ENCODE measurements at regions not wholly inside any gene's neighbourhood (a gene's known extent, or its start where the extent isn't known, plus 50 kb on each side); places are given as distances from the start of the nearest gene placed in this dataset.

GRCh38 chr2:41662461-41662860 lies 385.4 kb upstream of the PKDCC start:
- Histone ChIP-seq H3K36me3 (no peaks in the 10 kb centered on the region), H3K9me3 (no peaks in the 10 kb centered on the region), H3K27me3 (no peaks in the 10 kb centered on the region), H3K27ac (no peak overlapping the region), H3K4me3 (ENCODE audit: low read depth in 1 of 2, low read length in 1 of 2) (no peak overlapping the region), H3K4me1 (ENCODE audit: control insufficient read depth in 1 of 2, insufficient read depth in 1 of 2, low read depth in 1 of 2, low read length in 1 of 2) (no peaks in the 10 kb centered on the region)
- TF ChIP-seq CTCF (IDR thresholded peaks at IDR 0.05) = no peak

DNA sequence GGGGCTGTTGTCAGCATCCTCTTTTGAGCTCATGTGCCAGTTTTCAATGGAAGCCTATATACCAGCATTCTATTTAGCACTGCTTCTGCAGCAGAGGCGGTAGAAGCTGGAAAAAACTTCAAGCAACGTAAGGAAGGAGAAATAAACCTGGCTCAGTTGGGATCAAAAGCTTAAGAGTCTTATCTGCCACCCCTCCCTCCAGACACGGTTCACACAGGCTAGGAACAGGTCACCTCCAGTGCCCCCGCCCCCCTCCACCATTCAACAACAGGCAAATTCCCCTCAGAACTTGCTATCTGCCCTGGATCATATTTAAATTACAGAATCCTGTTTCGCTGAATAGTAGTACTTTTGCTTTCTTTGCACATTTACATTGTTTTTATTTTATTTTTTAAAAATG lies 384.8 kb upstream of the PKDCC start:
- Histone ChIP-seq H3K4me1 (ENCODE audit: control insufficient read depth in 1 of 2, insufficient read depth in 1 of 2, low read depth in 1 of 2, low read length in 1 of 2) (no peaks in the 10 kb centered on the region), H3K27ac (no peak overlapping the region), H3K9me3 (no peaks in the 10 kb centered on the region), H3K4me3 (ENCODE audit: low read depth in 1 of 2, low read length in 1 of 2) (no peak overlapping the region), H3K27me3 (no peaks in the 10 kb centered on the region), H3K36me3 (no peaks in the 10 kb centered on the region)
- TF ChIP-seq CTCF (IDR thresholded peaks at IDR 0.05) = no peak

- Histone ChIP-seq H3K4me3 (ENCODE audit: low read depth in 1 of 2, low read length in 1 of 2) (no peak overlapping the region), H3K36me3 (no peaks in the 10 kb centered on the region), H3K4me1 (ENCODE audit: control insufficient read depth in 1 of 2, insufficient read depth in 1 of 2, low read depth in 1 of 2, low read length in 1 of 2) (peaks cover 0 to 6% of the 10 kb centered on the region in 2 experiments), H3K27ac (no peak overlapping the region), H3K27me3 (no peaks in the 10 kb centered on the region), H3K9me3 (no peaks in the 10 kb centered on the region)
- TF ChIP-seq CTCF (IDR thresholded peaks at IDR 0.05) = no peak
These were observed 379.3 kb upstream of the PKDCC start for GRCh38 chr2:41668529-41668928.

DNA sequence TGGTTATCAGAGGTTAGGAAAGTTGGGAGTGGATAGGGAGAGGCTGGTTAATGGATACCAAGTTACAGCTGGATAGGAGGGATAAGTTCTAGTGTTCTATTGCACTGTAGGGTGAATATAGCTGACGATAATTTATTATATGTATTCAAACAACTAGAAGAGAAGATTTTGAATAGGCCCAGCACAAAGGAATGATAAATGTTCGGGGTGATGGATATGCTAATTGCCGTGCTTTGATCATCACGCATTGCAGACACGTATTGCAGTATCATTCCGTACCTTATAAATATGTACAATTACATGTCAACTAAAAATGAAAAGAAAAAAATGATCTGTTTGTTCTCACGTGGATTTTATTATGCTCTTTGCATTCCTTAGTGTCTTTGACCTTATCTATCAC lies 369.2 kb upstream of the PKDCC start:
- no peak for TF ChIP-seq CTCF (IDR thresholded peaks at IDR 0.05)
- Histone ChIP-seq H3K36me3 (no peaks in the 10 kb centered on the region), H3K4me3 (ENCODE audit: low read depth in 1 of 2, low read length in 1 of 2) (no peak overlapping the region), H3K27me3 (no peaks in the 10 kb centered on the region), H3K9me3 (no peaks in the 10 kb centered on the region), H3K27ac (no peak overlapping the region), H3K4me1 (ENCODE audit: control insufficient read depth in 1 of 2, insufficient read depth in 1 of 2, low read depth in 1 of 2, low read length in 1 of 2) (no peaks in the 10 kb centered on the region)

DNA sequence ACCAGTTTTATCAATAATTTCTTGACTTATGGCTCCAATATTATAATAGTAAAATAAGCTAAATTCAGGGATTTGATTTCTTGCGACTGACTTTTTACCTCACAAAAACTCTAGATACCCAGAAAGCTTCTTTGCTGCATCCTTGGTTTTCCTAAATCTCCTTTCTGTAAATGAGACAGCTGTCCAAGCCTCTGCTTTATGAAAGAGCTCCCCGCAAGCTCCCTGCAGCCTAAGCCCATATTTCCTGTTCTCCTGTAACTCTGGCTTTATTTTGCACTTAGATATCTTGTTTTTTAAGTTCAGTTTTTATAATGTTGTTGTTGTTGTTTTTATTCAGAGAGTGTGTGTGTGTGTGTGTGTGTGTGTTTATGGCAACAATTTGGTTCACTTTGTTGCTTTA lies 361.7 kb upstream of the PKDCC start:
- no peak for TF ChIP-seq CTCF (IDR thresholded peaks at IDR 0.05)
- no peaks in the 10 kb centered on the region for H3K9me3 ChIP-seq
- H3K27ac ChIP-seq = no peak overlapping the region
- no peaks in the 10 kb centered on the region for H3K27me3 ChIP-seq
- no peaks in the 10 kb centered on the region for H3K4me1 ChIP-seq (ENCODE audit: control insufficient read depth in 1 of 2, insufficient read depth in 1 of 2, low read depth in 1 of 2, low read length in 1 of 2)
- no peak overlapping the region for H3K4me3 ChIP-seq (ENCODE audit: low read depth in 1 of 2, low read length in 1 of 2)
- H3K36me3 ChIP-seq = no peaks in the 10 kb centered on the region

DNA sequence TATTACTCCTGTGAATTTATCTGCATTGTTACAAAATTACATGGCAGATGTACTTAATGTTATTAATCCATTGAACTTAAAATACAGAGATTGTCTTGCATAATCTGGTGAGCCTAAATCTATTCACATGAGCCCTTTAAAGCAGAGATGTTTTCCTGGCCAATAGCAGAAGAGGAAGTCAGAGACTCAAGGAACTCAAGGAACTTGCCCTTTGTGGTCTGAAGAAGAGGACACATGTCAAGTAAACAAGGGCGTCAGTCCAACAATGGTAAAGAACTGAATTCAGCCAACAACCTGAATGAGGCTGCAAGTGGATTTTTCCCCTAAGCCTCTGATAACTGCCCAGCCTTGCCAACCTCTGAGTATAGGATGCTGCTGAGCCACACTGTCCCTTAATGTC lies 356.3 kb upstream of the PKDCC start:
- H3K27me3 ChIP-seq = no peaks in the 10 kb centered on the region
- H3K9me3 ChIP-seq = no peaks in the 10 kb centered on the region

More for the DNA sequence above, 356.3 kb upstream of the PKDCC start:
- Histone ChIP-seq H3K4me3 (ENCODE audit: low read depth in 1 of 2, low read length in 1 of 2) (no peak overlapping the region), H3K36me3 (no peaks in the 10 kb centered on the region), H3K4me1 (ENCODE audit: control insufficient read depth in 1 of 2, insufficient read depth in 1 of 2, low read depth in 1 of 2, low read length in 1 of 2) (no peaks in the 10 kb centered on the region), H3K27ac (no peak overlapping the region)
- TF ChIP-seq CTCF (IDR thresholded peaks at IDR 0.05) = no peak
